NCI-H446 (cell line): ENCODE measurements at regions not wholly inside any gene's neighbourhood (a gene's known extent, or its start where the extent isn't known, plus 50 kb on each side); places are given as distances from the start of the nearest gene placed in this dataset.
"Not testable (repeated sequence)": the region's sequence is repeated elsewhere in the genome, so short reads cannot be mapped to it uniquely, and the experiment has no call there.

Experiments
- DNase-seq, 2 experiments: peaks; one replicate each; lab custom pipeline; 2025; lab: John Stamatoyannopoulos, UW

DNA sequence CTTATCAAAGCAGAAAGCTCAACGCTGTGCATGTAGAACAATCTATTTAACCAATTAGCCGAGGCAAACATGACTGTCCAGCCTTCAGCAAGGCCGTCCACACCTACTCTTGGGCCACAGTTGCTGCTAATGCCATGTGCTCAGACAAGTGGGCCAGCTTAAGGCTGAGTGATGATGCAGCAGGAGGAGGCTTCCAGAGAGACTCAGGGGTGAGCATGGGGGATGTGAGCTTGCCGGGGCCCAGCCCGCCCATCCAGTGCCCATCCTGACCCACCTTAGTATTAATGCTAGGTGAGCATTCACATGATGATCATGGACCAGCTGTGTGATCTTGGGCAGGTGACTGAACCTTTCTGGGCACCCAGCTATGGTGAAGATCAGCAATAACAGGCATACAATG is 150.1 kb downstream of the TPRA1 start:
- DNase-seq = no peak

DNA sequence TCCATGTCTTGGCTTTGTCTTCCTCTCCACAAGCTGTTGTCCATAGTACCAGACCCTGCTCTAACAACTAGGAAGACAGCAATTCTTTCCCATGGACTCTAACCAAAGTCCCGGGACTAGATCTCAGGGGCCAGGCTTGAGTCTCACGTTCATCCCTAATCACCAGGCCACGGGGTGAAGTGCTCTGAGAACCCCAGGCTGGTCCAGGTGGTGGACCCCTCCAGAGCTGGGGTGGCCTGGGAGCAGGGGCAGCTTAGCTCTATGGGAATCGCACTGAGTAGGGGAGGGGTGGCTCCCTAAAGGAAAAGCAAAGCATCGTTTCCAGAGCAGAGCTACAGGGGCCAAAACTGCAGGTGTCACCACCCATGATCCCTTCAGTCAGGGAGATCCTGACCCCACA is 150.9 kb downstream of the TPRA1 start:
- no peak for DNase-seq

DNA sequence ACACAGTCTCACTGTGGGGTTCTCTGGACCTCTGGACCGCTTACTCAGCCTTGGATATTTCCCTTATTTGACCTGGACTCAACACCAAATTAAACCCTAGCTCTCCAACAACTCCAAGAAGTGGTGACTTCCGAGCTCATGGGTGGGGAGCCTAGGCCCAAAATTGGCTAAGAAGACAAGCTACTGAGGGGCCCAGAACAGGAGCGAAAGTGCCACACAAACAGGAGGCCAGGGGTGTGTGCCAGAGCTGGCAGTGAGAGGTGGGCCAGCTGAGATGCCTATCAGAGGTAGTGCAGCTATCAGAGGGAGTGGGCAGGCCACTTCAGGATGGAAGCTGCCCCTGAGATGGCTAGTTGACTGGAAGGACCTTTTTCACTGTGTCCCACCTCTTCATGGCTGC is 151.1 kb upstream of the PRR20G start:
- DNase-seq = no peak

DNA sequence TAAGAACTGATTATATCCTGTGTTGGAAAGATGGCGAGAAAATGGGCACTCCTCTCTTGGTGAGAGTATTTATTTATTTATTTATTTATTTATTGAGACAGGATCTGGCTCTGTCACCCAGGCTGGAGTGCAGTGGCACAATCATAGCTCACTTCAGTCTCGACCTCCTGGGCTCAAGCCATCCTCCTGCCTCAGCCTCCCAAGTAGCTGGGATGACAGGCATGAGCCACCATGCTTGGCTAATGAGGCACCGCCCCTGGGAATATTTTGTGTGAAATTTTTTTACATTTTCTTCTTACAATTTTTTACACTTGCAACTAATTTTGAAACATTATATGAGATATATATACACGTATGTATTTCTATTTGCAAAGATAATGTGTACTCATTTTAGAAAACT is 150.5 kb upstream of the PRR20G start:
- no peak for DNase-seq

DNA sequence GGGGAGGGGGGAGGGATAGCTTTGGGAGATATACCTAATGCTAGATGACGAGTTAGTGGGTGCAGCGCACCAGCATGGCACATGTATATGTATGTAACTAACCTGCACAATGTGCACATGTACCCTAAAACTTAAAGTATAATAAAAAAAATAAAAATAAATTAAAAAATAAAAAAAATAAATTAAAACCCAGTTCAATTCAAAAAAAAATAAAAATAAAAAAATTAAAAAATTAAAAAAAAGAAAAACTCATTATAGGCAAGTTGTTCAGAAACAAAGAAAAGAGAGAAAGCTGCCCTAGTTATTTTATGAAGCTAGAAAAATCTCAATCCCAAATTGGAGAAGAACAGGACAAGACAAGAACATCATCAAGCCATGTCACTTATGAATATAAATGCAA is 147.5 kb upstream of the PRR20G start:
- DNase-seq = not testable (repeated sequence)

DNA sequence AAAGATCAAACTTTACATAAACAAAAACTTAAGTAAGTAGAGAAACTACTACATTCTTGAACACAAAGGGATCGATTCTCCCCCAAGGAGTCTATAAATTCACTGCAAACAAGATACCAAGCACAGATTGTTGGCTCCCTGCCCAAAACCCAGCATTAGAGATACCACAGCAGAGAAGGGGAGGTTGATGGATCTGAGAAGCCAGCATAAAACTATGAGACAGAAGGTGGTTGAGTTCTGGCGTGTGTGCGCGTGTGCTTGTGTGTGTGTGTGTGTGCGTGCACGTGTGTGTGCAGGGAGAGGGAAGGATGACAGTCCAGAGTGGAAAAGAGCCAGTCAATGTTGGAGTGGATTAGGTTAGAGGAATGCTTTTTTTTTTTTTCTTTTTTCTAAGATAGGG is 143.2 kb upstream of the PRR20G start:
- peak; percentile 47 to 73 for DNase-seq

DNA sequence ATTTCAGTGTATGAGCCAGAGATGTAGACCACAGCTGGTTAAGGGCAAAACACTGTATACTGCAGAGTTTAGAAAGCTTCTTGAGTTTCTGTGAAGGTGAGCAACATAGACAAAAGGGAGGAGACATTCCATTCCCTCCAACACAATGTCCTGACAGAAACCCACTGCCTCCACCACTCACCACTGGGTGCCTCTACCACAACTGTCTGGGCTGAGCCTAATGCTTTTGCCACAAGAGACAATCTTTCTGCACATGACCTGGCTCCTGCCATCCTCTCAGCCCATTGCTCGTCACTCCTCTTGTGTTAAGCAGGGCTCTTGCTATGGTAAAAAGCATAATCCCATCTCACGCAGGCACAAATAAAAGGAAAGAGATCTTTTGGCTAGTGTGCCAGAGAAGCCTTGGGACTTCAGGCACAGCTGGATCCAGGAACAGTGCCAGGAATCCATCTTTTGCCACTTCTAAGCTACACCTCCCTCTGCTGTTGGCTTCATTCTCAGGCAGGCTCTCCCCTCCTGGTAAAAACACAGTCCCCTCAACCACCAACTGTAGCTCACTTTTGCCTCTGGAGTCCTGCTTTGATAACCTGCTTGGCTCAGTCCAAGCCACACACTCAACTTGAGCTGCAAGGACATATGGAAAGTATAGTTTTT is 140.6 kb upstream of the PRR20G start:
- peak; percentile 54 to 74 for DNase-seq

DNA sequence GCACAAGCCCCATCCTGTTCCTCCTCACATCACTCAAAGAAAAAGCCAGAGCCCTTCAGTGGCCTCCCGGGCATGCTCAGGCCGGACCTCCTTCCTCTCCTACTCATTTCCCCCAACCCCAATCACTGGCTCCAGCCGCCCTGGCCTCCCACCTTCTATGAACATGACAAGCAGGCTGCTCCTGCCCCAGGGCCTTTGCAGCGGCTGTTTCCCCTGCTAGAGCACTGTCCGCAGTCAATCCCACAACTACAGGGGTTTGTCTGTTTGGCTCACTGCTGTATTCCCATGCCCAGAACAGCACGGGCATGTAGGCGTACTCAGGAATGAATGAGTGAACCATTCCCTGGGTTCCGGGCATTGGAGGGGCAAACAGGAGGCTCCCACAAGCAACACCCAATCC is 139.8 kb upstream of the PRR20G start:
- no peak for DNase-seq

DNA sequence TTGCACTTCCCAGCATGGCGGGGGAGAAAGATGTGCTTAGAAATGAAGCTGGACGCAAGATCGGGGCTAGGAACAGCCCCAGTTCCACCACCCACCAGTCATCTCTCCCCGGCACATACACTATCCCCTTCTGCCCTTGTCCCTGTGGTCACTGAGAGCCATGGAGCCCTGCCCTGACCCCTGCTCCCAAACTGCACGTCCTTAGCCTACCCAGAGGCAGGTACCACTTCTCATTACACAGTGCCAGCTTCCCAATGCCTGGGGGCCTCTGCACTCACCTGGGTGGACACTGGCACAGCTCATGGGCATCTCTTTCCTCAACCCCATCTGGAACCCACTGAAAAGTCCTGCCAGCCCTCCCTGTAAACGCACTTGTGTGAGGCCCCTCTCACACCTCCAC is 139.3 kb upstream of the PRR20G start:
- DNase-seq = no peak

DNA sequence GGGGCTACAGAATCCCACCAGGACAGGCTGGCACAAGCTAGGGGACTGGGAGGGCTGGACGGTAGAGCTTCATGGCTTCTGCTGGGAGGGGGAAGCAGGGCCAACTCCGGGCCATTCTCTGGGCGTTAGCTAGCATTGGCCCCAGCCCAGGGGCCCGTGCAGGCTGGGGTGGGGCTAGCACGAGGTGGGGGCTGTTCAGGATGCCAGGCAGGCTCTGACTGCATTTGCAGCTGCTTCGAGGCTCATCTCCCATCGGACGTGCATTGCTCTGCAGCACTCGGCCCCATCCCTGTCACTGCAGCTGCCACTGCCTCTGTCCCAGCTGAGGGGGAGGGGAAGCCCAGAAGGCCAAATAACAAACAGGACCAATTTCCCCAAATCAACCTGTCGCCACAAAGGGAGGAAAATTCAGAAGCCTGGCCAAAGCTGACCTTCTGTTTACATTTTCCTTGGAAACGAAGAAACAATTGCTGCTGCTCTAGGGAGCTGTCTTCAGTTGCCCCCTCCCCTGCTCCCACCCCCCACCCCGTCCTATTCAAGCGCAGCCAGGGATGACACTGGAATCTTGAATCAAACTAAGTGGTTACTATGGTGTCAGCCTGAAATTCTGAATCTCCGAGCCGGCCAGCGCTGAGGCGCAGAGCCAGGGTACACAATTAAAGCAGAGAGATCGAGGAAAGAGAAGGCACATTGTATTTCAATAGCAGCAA is 138.8 kb upstream of the PRR20G start:
- no peak for DNase-seq

DNA sequence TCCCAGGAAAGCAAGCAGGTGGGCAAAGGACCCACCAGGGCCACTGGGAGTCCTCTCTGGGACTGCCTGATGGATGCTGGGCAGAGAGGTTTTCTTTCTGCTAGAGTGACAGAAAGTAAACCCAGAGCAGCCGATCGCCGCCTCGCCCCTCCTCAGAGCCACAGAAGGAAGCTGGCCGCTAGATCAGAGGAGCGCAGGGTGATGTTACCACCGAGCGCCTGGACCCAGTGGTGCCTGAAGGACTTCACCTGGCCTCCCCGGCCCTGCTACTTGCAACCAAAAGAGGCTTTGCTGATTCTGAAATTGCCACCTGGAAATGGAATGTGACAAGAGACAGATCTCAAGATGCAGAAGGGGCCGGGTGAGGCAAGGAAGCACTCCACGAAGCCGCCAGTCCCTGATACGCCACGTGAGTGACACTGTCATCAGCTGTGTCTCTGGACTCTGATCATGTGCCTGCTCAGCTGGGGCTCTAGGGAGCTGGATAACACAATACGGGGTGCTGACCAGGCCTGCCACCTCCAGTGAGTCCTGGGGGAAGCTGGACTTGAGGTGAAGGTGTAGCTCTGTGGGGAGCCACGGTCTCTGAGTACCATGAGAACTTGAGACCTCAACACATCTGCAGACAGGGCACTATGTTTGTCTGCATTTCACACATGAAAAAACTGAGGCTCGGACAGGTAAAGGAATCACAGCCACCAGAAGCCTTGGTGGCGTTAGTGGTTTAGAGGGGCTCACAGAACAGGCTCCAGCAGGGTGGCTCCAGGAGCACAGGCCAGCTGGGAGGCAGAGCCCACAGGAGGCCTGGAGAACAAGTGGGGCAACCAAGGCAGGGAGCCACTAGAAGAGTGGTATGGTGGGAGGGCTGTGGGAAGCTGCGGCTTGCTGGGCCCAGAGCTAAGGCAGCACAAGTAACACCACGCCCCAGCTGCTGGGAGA is 137.9 kb upstream of the PRR20G start:
- no peak for DNase-seq

DNA sequence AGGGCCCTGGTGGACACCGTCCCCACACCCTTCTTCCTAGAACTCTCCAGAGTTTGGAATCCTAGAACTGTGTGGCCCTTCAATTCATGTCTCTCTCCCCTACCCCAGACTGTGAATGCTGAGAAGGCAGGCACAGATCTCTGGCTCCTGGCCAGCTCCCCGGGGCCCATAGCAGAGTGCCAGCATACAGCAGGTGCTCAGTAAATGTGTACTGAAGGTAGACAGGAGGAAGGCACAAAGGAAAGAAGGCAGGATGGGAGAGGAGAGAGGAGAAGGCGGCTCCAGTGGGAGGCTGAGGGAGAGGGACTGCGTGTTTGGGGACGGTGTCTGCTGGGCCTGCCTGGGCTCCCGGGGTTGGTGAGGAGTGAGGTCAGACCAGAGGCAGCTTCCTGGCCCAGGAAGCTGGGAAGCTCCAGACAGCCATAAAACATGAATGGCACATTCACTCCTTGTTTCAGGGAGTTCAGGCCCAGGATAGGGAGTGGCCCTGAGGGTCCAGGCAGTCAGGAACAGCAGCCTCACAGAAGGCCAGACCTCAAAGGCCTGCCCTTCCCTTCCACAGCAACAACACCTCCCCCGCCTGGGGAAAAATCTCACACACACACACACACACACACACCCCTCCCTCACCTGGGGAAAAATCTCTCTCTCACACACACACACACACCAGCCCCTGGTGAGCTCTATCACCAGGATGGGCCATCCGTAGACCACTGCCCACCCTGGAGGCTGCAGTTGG is 137.1 kb upstream of the PRR20G start:
- DNase-seq = no peak

DNA sequence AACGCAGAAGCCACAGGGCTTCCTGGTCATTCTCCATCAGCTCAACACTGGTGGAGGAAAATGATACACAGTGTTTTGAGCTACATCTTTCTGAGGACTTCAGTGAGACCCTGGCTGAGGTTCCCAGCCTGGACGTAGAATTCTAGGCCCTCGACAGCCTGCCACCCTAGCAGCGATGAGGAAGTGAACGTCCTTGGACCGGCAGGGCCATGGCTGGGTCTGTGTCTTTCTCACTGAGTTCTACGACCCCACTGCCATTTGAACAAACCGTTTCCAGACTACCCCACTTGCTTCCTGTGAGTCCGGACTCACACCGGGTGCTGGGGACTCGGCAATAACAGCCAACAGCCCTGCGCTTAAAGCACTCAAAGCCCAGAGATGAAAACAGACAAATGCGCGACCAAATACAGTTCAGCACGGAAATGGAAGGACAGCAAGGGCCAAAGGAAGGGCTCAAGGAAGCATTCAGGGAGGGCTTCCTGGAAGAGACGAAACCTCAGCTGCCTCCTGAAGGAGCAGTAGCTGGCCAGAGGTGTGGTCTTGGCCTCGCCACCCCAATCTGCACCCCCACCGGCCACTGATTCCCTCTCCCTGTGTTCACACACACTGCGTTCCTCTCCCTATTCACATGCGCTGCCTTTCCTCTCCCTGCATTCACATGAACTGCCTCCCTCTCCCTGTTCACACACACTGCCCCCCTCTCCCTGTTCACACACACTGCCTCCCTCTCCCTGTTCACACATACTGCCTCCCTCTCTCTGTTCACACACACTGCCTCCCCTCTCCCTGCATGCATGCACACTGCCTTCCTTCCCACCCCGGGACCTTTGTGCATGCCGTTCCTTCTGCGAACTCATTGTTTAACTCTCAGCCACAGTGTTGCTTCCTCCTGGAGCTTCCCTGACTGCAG is 136.3 kb upstream of the PRR20G start:
- DNase-seq = no peak

DNA sequence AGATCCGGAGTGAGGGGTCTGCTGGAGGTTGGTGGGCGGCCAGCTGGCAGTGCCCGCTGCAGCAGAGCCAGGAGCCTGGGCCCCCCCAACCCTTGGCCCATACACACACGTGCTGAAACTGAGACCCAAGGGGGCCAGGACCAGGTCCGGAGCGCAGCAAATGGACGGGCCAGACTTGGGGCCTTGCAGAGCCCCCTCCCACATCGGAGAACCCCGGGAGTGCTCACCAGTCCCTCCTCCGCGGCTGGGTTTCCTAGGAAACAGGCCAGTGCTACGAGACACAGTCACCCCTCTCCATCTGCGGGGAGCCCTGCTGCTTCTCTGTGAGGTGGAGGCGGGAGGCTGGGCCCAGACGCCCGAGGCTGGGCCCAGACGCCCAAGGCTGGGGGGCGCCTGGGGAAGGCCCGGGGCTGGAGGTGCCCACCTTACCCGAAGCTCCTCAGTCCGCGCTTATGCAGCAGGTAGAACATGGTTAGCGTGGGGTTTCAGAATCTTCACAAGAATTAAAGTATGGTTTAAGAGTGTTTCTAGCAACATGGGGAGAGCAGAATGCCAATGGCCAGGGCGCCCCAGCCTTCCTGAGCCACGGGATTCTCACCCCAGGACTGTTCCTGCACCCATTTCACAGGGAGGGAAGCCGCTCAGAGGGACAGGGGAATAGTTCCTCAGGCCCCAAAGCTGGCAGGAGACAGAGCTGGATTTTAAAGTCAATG is 135.0 kb upstream of the PRR20G start:
- no peak for DNase-seq

DNA sequence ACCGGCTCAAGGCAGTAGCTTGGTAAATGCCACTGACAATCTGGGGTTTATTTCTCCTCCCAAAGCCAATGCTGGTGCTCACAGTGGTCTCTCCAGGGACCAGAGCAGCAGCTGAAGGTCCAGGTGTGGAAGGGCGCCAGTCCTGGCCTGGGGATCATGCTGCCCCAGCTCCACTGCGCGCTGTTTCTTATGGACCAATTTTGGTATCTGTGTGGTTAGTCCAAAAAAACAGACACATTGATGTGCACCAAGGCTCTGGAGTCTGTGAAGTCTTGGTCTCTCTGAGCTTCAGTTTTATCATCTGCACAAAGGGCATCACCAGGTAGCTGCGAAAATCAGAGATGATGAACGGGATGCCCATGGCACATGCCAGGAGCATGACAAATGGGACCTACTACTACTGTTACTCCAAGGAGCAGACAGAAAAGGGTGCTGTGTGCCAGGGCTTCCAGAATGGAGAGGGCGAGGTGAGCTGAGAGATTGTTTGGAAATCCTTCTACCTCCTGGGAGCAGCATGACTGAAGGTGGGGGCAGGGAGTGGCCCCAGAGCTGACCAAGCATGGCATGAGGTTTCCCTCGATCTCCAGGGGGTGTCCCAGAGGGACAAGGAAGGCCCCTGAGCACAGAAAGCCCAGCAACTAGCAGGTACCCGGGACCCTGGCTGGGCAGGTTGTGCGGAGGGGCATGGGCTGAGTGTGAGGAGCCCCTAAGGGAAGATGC is 134.3 kb upstream of the PRR20G start:
- no peak for DNase-seq

DNA sequence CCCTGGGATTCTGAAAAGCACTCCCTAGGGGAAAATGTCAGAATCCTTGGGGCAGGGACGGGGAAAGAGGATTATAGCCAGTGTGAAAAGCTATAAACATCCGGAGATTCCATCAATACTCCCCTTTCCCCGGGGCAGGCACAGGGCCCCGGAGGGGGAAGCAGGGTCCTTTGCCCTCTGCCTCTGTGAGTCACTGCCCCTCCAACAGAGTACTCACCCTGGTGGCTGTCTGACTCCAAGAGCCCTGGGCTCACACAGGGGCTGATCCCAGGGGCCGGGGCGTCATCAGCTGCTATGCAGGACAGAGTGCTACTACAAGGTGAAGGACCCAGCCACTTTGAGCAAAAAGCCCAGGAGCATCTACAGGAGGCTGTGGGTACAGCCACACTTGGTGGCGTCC is 133.0 kb upstream of the PRR20G start:
- no peak for DNase-seq

DNA sequence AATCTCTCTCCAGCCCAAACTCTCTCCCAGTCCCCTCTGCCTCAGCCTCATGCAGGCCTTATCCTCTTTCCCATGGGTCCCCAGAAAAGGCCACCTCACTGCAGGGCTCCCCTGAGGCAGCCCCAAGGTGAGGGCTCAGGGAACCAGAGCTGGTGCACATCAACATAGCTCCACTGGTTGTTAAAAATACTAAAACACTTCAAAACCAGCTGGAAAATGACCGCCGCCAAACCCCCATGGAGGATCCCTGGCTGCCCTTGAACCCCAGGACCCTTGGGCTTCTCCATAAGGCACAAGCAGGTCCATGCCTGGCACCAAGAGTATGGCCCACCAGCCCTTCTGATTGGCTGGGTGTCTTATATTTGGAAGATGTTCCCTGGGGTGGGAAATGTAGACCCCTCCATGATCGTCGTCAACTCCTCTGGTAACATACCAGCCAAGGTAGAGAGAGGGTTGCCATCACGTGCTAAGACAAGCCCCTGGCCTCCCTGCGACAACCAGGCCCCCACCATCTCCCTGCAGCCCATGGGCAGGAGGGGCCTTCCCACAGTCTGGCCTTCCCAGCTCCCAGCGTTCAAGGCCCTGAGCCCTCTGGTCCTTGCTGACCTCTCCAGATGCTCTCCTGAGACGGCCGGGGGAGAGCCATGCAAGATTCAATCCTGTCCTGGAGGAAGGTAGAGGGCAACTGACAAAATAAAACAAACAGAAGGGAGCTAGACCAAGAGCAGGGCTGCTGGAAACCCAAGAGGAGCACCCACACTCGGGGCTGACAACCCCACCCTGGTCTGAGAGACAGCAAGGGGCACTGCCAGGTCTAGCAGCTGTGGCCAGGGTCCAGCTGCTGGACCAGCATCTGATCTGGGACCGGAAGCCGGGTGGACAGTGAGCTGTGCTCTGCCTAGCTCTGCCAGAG is 132.1 kb upstream of the PRR20G start:
- no peak for DNase-seq

DNA sequence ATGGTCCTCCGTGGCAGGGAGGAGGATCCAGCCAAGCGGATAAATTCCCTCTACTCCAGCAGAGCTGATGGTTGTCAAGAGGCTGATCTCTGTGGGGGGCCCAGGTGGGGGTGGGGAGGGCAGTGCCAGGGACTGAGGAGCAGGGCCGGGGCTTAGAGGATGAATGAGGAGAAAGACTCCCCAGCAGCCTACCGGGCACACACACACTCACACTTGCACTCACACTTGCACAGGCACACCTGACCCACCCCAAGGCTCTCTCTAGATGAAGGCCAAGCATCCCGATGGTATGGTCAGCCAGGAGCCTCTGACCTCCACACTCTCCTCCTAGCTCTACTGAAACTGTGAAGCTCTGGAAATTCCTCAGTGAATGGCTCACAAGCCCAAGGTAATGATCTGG is 131.3 kb upstream of the PRR20G start:
- no peak for DNase-seq
